GM10248 (cell line): ENCODE measurements at regions not wholly inside any gene's neighbourhood (a gene's known extent, or its start where the extent isn't known, plus 50 kb on each side); places are given as distances from the start of the nearest gene placed in this dataset.

ENCODE experiments used
- CTCF ChIA-PET: fragments of 300-600 bp; sonication (Branson Sonifier 250); formaldehyde crosslinking; extraction: SDS; loops from one replicate; lab custom pipeline; 2021; ENCODE audit warnings: antibody characterized with exemption; lab: Yijun Ruan, JAX
- POLR2A ChIA-PET: fragments of 350-650 bp; sonication (Branson Sonifier 250); formaldehyde crosslinking; extraction: SDS; loops from one replicate; lab custom pipeline; 2020; ENCODE audit warnings: antibody characterized with exemption; lab: Yijun Ruan, JAX
- DNase-seq: peaks from one replicate; pipeline ENCODE4 v3.0.0; 2012; ENCODE audit errors: extremely low spot score
- TF ChIP-seq, protein P1 (sequence below): IDR thresholded peaks from 2 replicates; pipeline ENCODE4 v1.5.1; 2012; ENCODE audit warnings: mild to moderate bottlenecking, low read depth; ENCODE audit errors: extremely low read depth, missing control alignments, control extremely low read depth

- TF ChIP-seq, protein P1, sequence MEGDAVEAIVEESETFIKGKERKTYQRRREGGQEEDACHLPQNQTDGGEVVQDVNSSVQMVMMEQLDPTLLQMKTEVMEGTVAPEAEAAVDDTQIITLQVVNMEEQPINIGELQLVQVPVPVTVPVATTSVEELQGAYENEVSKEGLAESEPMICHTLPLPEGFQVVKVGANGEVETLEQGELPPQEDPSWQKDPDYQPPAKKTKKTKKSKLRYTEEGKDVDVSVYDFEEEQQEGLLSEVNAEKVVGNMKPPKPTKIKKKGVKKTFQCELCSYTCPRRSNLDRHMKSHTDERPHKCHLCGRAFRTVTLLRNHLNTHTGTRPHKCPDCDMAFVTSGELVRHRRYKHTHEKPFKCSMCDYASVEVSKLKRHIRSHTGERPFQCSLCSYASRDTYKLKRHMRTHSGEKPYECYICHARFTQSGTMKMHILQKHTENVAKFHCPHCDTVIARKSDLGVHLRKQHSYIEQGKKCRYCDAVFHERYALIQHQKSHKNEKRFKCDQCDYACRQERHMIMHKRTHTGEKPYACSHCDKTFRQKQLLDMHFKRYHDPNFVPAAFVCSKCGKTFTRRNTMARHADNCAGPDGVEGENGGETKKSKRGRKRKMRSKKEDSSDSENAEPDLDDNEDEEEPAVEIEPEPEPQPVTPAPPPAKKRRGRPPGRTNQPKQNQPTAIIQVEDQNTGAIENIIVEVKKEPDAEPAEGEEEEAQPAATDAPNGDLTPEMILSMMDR = no peak
- ChIA-PET POLR2A (no interaction called here), CTCF (no interaction called here)
- no peak for DNase-seq
Measured at GRCh38 chr17:79160980-79161636, 86.5 kb downstream of the ENGASE start.

DNA sequence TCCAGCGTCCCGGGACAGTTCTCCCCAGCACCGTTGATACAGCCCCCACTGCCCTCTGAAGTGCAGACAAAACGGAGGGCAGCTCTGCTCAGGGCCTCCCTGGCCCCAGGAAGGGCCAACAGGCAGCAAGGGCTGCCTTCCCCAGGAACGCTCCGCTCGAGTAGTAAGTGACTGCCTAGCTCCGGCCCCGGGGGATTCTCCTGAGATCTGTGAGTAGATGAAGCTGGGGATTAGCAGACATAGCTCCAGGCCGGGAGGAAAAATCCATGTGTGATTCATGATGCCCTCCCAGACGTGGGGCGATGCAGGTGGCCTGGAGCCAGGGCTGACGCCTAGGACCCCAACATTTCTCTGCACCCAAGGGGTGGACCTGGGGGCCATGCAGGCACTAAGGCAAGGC, 85.3 kb downstream of the ENGASE start:
- no peak for DNase-seq
- ChIA-PET CTCF (interaction anchor here (1.9 kb wide), 1 partner anchor 232 kb away, joined by 5 read pairs; no protein-coding TSS in a partner anchor), POLR2A (no interaction called here)
- TF ChIP-seq, protein P1 = no peak

DNA sequence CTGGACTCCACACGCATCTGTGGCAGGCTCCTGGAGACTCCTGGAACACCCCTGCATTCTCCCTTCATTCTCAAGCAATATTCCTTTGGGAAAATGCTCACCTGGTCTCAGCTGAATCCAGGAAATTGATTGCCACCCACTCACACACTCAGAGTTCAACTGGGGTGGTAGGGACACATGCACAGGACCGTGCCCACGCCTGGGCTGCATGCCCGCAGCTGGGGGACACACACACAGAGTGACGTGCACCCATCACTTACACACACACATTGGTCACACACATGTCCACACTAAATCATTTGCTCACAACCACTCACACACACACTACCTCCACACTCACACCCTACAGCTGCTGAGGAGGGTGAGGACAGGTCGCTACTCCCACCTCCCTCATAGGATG, 84.8 kb downstream of the ENGASE start:
- ChIA-PET POLR2A (no interaction called here), CTCF (interaction anchor here (1.9 kb wide), 1 partner anchor 232 kb away, joined by 5 read pairs; no protein-coding TSS in a partner anchor)
- no peak for DNase-seq
- TF ChIP-seq, protein P1 = no peak

GRCh38 chr17:79156463-79157095, 82.0 kb downstream of the ENGASE start:
- ChIA-PET CTCF (no interaction called here), POLR2A (interaction anchor here (0.9 kb wide), 1 partner anchor 10 kb away, joined by 3 read pairs; no protein-coding TSS in a partner anchor)
- no peak for DNase-seq
- TF ChIP-seq, protein P1 = no peak

DNA sequence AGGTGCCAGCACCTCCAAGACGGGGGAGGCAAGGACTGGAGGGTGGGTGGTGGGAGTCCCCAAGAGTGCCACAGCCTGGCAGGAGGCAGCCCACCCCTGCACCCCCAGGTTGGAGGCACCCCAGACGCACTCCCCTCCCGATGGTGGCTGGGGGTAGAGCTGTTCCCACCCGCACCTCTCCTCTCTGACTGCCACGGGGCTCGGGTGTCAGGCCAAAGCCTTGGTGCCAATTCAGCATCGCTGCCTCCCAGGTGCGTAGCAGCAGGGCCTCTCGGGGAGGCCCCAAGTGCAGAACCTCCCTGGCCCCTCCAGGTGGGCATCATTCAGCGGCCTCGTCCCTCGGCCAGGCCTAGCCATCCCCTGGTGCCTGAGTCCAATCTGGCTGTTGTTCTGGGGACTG, 81.1 kb downstream of the ENGASE start:
- ChIA-PET POLR2A (interaction anchor here (0.9 kb wide), 1 partner anchor 9 kb away, joined by 3 read pairs; no protein-coding TSS in a partner anchor), CTCF (no interaction called here)
- TF ChIP-seq, protein P1 = no peak
- no peak for DNase-seq

GRCh38 chr17:79154951-79155585, 80.4 kb downstream of the ENGASE start:
- CTCF ChIA-PET = no interaction called here
- no peak for DNase-seq
- TF ChIP-seq, protein P1 = no peak
- POLR2A ChIA-PET = no interaction called here
